ENCODE measurements at regions not wholly inside any gene's neighbourhood (a gene's known extent, or its start where the extent isn't known, plus 50 kb on each side); places are given as distances from the start of the nearest gene placed in this dataset.

DNA sequence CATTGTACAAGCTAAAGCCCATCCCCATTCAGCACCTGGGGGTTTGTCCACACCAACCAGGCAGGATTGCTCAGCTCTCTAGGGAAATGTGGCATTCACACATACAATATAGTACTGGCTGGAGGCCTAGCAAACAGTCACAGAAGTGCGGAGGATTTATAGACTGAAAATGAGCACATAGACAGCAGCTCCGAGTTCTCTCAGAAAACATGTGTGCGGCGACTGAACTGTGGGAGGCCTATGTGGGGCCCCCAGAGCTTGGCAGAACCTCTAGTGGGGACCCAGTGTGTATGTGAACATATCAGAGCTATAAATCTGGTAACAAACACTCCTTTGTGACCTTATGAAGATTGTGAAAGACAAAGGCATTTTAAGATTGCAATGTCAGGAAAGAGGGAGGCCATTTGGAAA is 431.1 kb downstream of the DTWD2 start:
- Mint-ChIP-seq H3K4me3 (no peak overlapping the region), H3K27me3 (ENCODE audit: insufficient read depth, low read depth, poor library complexity) (no peaks in the 10 kb centered on the region), H3K36me3 (ENCODE audit: low read depth) (no peaks in the 10 kb centered on the region), H3K9me3 (no peaks in the 10 kb centered on the region; the same call in 2 of the 3 replicates), H3K4me1 (peaks cover 19% of the 10 kb centered on the region), H3K27ac (0 out of 2 replicates have a peak overlapping the region, but pooled peaks have one; percentile 62)
- no peaks in the 10 kb centered on the region for H4K20me1 ChIP-seq (replicated peaks; ENCODE audit: insufficient read depth)
- TF ChIP-seq, protein P1, sequence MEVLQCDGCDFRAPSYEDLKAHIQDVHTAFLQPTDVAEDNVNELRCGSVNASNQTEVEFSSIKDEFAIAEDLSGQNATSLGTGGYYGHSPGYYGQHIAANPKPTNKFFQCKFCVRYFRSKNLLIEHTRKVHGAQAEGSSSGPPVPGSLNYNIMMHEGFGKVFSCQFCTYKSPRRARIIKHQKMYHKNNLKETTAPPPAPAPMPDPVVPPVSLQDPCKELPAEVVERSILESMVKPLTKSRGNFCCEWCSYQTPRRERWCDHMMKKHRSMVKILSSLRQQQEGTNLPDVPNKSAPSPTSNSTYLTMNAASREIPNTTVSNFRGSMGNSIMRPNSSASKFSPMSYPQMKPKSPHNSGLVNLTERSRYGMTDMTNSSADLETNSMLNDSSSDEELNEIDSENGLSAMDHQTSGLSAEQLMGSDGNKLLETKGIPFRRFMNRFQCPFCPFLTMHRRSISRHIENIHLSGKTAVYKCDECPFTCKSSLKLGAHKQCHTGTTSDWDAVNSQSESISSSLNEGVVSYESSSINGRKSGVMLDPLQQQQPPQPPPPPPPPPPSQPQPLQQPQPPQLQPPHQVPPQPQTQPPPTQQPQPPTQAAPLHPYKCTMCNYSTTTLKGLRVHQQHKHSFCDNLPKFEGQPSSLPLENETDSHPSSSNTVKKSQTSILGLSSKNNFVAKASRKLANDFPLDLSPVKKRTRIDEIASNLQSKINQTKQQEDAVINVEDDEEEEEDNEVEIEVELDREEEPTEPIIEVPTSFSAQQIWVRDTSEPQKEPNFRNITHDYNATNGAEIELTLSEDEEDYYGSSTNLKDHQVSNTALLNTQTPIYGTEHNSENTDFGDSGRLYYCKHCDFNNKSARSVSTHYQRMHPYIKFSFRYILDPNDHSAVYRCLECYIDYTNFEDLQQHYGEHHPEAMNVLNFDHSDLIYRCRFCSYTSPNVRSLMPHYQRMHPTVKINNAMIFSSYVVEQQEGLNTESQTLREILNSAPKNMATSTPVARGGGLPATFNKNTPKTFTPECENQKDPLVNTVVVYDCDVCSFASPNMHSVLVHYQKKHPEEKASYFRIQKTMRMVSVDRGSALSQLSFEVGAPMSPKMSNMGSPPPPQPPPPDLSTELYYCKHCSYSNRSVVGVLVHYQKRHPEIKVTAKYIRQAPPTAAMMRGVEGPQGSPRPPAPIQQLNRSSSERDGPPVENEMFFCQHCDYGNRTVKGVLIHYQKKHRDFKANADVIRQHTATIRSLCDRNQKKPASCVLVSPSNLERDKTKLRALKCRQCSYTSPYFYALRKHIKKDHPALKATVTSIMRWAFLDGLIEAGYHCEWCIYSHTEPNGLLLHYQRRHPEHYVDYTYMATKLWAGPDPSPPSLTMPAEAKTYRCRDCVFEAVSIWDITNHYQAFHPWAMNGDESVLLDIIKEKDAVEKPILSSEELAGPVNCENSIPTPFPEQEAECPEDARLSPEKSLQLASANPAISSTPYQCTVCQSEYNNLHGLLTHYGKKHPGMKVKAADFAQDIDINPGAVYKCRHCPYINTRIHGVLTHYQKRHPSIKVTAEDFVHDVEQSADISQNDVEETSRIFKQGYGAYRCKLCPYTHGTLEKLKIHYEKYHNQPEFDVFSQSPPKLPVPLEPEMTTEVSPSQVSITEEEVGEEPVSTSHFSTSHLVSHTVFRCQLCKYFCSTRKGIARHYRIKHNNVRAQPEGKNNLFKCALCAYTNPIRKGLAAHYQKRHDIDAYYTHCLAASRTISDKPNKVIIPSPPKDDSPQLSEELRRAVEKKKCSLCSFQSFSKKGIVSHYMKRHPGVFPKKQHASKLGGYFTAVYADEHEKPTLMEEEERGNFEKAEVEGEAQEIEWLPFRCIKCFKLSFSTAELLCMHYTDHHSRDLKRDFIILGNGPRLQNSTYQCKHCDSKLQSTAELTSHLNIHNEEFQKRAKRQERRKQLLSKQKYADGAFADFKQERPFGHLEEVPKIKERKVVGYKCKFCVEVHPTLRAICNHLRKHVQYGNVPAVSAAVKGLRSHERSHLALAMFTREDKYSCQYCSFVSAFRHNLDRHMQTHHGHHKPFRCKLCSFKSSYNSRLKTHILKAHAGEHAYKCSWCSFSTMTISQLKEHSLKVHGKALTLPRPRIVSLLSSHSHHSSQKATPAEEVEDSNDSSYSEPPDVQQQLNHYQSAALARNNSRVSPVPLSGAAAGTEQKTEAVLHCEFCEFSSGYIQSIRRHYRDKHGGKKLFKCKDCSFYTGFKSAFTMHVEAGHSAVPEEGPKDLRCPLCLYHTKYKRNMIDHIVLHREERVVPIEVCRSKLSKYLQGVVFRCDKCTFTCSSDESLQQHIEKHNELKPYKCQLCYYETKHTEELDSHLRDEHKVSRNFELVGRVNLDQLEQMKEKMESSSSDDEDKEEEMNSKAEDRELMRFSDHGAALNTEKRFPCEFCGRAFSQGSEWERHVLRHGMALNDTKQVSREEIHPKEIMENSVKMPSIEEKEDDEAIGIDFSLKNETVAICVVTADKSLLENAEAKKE (CRISPR knock-in tag; IDR thresholded peaks at IDR 0.05): no peak
- TF ChIP-seq STAT1 (IDR thresholded peaks at IDR 0.05; ENCODE audit: unreplicated experiment) (no peak), CTCF (conservative IDR thresholded peaks at IDR 0.05; ENCODE audit: low read depth in 2 of 2) (no peak), ETS1 (IDR thresholded peaks at IDR 0.05) (no peak), JUNB (IDR thresholded peaks at IDR 0.05; ENCODE audit: unreplicated experiment) (no peak), ZNF331 (CRISPR knock-in tag; IDR thresholded peaks at IDR 0.05; ENCODE audit: low read depth) (no peak), NANOG (IDR thresholded peaks at IDR 0.05; ENCODE audit: borderline replicate concordance) (no peak), CREB1 (CRISPR knock-in tag; IDR thresholded peaks at IDR 0.05; ENCODE audit: low read depth) (no peak)
- TF ChIP-seq, protein P2, sequence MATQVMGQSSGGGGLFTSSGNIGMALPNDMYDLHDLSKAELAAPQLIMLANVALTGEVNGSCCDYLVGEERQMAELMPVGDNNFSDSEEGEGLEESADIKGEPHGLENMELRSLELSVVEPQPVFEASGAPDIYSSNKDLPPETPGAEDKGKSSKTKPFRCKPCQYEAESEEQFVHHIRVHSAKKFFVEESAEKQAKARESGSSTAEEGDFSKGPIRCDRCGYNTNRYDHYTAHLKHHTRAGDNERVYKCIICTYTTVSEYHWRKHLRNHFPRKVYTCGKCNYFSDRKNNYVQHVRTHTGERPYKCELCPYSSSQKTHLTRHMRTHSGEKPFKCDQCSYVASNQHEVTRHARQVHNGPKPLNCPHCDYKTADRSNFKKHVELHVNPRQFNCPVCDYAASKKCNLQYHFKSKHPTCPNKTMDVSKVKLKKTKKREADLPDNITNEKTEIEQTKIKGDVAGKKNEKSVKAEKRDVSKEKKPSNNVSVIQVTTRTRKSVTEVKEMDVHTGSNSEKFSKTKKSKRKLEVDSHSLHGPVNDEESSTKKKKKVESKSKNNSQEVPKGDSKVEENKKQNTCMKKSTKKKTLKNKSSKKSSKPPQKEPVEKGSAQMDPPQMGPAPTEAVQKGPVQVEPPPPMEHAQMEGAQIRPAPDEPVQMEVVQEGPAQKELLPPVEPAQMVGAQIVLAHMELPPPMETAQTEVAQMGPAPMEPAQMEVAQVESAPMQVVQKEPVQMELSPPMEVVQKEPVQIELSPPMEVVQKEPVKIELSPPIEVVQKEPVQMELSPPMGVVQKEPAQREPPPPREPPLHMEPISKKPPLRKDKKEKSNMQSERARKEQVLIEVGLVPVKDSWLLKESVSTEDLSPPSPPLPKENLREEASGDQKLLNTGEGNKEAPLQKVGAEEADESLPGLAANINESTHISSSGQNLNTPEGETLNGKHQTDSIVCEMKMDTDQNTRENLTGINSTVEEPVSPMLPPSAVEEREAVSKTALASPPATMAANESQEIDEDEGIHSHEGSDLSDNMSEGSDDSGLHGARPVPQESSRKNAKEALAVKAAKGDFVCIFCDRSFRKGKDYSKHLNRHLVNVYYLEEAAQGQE (IDR thresholded peaks at IDR 0.05; ENCODE audit: unreplicated experiment): no peak
- H3F3A ChIP-seq (replicated peaks; ENCODE audit: low read depth): no peaks in the 10 kb centered on the region
- no peak overlapping the region for H3K4me2 ChIP-seq
- no peak overlapping the region for H2AFZ ChIP-seq
- no peaks in the 10 kb centered on the region for H3K36me3 ChIP-seq (ENCODE audit: insufficient read depth)
- no peak overlapping the region for H3K27ac ChIP-seq (ENCODE audit: low read depth)
- H3K79me2 ChIP-seq (replicated peaks; ENCODE audit: insufficient read depth): no peaks in the 10 kb centered on the region
- no peak for DNase-seq (ENCODE audit: low spot score)
- no peaks in the 10 kb centered on the region for H3K9me2 ChIP-seq (ENCODE audit: insufficient read depth)
- 0 out of 2 replicates have a peak, but pooled peaks cover 5% of the 10 kb centered on the region for H3K4me1 ChIP-seq (ENCODE audit: insufficient read depth)
- H3K27me3 ChIP-seq (ENCODE audit: insufficient read depth): no peaks in the 10 kb centered on the region
- H3K4me3 ChIP-seq: no peak overlapping the region
- no peak for ATAC-seq

Measured in GM23338 (cell line).